Neural progenitor cell (in vitro differentiated cells): ENCODE measurements at regions not wholly inside any gene's neighbourhood (a gene's known extent, or its start where the extent isn't known, plus 50 kb on each side); places are given as distances from the start of the nearest gene placed in this dataset.
"Not testable (repeated sequence)": the region's sequence is repeated elsewhere in the genome, so short reads cannot be mapped to it uniquely, and the experiment has no call there.

Source experiments
- CTCF ChIP-seq: fragments of 200-600 bp; sonication (generic); IDR thresholded peaks from 2 replicates; pipeline ENCODE4 v1.5.1; 2017; ENCODE audit warnings: antibody characterized with exemption, mild to moderate bottlenecking
- EZH2 ChIP-seq: fragments of 200-600 bp; sonication (generic); IDR thresholded peaks from 2 replicates; pipeline ENCODE4 v1.6.1; 2017; ENCODE audit warnings: antibody characterized with exemption, mild to moderate bottlenecking, moderate library complexity

DNA sequence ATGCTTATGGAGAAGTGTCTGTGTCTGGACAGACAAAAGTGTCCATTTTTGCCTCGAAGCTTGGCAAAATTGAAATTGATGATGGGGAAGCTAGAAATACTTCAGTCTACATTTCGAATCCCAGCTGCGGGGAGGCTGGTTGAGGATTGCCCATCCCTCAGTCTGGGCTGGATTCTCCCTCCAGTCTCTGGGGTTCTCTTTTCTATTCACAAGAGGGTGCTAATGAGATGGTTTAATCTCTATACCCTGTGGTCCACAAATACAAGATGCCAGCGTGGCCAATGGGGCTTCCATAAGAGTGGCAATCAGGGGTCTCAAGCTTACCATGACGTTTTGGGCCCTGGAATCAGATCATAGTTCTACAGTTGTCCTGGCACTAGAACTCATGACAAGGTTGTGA lies 78.9 kb downstream of the GOLGA8T start:
- TF ChIP-seq CTCF, EZH2: not testable (repeated sequence)
